ENCODE measurements at regions not wholly inside any gene's neighbourhood (a gene's known extent, or its start where the extent isn't known, plus 50 kb on each side); places are given as distances from the start of the nearest gene placed in this dataset.

- DNase-seq (ENCODE audit: low read depth) = no peak
Measured at GRCh38 chr6:139801571-139802321, 427.3 kb upstream of the CITED2 start.

- no peak for DNase-seq (ENCODE audit: low read depth)
Measured at GRCh38 chr6:139800837-139801236, 426.4 kb upstream of the CITED2 start.

GRCh38 chr6:139790527-139790926 is 416.1 kb upstream of the CITED2 start:
- DNase-seq (ENCODE audit: low read depth) = no peak

- DNase-seq (ENCODE audit: low read depth) = no peak
Measured at GRCh38 chr6:139784222-139784769, 409.8 kb upstream of the CITED2 start.

- no peak for DNase-seq (ENCODE audit: low read depth)
Measured at GRCh38 chr6:139779988-139780774, 405.7 kb upstream of the CITED2 start.

- DNase-seq (ENCODE audit: low read depth) = no peak
Measured at GRCh38 chr6:139778688-139779087, 404.2 kb upstream of the CITED2 start.

GRCh38 chr6:139778106-139778505 is 403.7 kb upstream of the CITED2 start:
- no peak for DNase-seq (ENCODE audit: low read depth)

GRCh38 chr6:139777202-139777970 is 402.9 kb upstream of the CITED2 start:
- no peak for DNase-seq (ENCODE audit: low read depth)

GRCh38 chr6:139776041-139776440 is 401.6 kb upstream of the CITED2 start:
- no peak for DNase-seq (ENCODE audit: low read depth)

- DNase-seq (ENCODE audit: low read depth) = no peak
Measured at GRCh38 chr6:139768196-139768595, 393.7 kb upstream of the CITED2 start.

GRCh38 chr6:139766796-139767195 is 392.3 kb upstream of the CITED2 start:
- no peak for DNase-seq (ENCODE audit: low read depth)

- no peak for DNase-seq (ENCODE audit: low read depth)
Measured at GRCh38 chr6:139765825-139766285, 391.4 kb upstream of the CITED2 start.

GRCh38 chr6:139764498-139764986 is 390.1 kb upstream of the CITED2 start:
- DNase-seq (ENCODE audit: low read depth) = no peak

- no peak for DNase-seq (ENCODE audit: low read depth)
Measured at GRCh38 chr6:139763468-139764210, 389.2 kb upstream of the CITED2 start.

GRCh38 chr6:139762587-139763031 is 388.2 kb upstream of the CITED2 start:
- DNase-seq (ENCODE audit: low read depth) = no peak

GRCh38 chr6:139760128-139760527 is 385.7 kb upstream of the CITED2 start:
- DNase-seq (ENCODE audit: low read depth) = no peak

GRCh38 chr6:139759086-139759485 is 384.6 kb upstream of the CITED2 start:
- DNase-seq (ENCODE audit: low read depth) = no peak

- no peak for DNase-seq (ENCODE audit: low read depth)
Measured at GRCh38 chr6:139758209-139758611, 383.8 kb upstream of the CITED2 start.

- no peak for DNase-seq (ENCODE audit: low read depth)
Measured at GRCh38 chr6:139757784-139758183, 383.3 kb upstream of the CITED2 start.

- DNase-seq (ENCODE audit: low read depth) = no peak
Measured at GRCh38 chr6:139756381-139756780, 381.9 kb upstream of the CITED2 start.
